HG02938 (cell line): ENCODE measurements at regions not wholly inside any gene's neighbourhood (a gene's known extent, or its start where the extent isn't known, plus 50 kb on each side); places are given as distances from the start of the nearest gene placed in this dataset.

ENCODE experiments used
- ATAC-seq: cut with Tn5 transposase; IDR thresholded peaks from one replicate; pipeline ENCODE4 v1.9.1; 2021; ENCODE audit warnings: mild to moderate bottlenecking, moderate library complexity; ENCODE audit not compliant: unreplicated experiment

DNA sequence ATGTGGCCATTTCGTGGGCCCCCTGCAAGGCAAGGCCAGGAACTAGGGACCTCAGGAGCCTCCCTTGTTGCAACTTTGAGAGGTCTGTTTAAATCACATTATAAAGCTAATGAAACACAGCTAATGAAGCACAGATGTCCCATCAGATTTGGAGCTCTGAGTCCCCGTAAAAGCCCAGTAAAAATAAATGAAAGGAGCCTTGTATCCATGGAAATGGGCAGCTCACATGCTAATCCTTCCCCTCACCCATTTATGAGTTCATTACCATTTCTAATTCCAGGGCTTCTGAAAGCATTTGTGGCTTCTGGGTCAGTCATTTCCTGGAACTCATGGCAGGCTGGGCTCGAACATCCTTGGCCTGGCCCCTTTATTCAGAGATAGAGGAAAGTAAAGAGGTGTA, 274.8 kb downstream of the SS18 start:
- ATAC-seq = no peak

DNA sequence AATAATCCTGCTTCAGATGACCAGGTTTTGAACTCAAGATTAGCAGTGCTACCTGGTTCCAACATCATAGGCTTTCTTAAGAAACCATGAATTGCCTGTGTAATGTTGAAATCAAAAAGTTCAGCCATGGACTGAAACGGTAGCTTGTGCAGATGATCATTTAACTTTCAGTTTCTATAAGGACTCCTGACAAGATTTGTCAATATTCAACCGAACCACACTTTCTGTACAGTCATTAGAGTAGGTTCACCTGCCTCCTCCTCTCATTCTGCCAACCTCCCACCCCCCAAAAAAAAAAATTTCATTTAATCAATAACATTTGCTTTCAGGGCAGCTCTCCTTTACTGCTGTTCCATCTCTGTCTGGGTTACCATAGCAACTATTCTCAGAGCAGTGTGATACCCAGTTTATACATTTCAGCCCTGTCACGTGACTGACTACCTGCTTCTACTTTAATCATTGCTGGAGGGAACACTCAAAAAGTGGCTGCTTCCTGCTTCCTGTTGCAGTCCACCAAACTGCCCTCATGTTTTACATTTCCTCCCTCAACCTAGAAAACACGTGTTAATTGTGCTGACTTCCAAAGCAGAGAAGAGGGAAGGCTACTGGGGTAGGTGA, 275.5 kb downstream of the SS18 start:
- peak; percentile 96 for ATAC-seq

DNA sequence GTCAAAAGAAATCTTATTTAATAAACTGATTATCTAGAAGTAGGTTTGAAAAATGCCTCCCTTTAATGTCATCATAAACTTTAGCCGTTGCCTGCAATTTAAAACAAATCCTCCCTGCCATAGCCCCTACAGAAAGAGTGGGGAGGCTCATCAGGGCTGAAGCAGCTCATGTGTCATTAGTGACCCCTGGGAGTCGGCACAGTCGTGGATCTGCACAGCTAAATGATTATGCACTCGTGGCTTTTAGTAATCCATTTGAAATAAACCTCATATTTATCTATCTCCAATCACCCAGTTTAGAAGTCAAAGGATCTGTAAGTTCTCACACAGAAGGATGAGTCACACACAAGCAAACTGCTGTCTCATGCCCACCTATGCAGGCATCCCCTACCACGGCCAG, 277.3 kb downstream of the SS18 start:
- ATAC-seq = no peak

DNA sequence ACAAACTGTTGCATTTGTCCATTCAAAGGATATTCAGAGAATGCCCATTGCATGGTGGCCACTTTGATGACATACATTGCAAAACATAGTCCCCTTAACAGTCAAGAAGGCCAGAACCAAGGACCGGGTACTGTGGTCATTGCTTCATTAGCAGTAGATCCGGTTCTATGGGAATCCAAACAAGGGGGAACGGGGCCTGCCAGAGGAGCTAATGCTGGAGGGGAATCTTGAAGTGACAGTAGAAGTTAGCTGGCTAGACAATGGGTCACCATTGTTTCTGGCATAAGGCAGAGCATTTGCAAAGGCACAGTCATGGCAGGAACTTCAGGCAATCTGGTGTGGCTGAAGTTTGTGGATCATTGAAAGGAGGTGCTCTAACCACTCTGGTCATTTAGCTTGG, 279.7 kb downstream of the SS18 start:
- ATAC-seq = no peak

DNA sequence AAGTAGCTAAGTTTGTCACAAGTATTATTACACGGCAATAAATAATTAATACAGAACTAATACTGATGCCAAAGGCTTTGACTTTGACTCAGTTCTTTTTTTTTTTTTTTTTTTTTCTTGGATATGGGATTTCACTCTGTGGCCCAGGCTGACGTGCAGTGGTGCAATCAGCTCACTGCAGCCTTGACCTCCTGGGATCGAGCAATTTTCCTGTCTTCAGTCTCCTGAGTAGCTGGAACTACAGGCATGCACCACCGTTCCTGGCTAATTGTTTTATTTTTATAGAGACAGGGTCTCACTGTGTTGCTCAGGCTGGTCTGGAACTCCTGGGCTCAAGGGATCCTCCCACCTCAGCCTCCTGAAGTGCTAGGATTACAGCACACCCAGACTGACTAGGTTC, 284.5 kb downstream of the SS18 start:
- no peak for ATAC-seq

DNA sequence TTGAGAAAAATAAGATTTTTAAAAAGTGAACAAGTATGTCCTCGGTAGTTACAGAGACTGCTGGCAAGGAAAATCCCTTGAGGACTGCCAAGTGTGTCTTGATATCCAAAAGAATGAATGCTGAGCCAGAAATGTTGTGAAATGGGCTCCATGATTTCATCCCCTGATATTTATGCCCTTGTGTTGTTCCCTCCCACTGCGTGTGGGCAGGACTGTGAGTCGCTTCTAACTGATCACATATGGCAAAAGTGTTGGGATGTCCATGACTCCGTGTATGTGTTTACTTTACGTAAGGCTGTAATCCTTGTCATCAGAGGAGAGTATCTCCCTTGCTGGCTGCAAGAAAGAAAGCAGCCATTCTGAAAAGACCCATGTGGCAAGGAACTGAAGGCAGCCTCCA, 285.1 kb downstream of the SS18 start:
- no peak for ATAC-seq

DNA sequence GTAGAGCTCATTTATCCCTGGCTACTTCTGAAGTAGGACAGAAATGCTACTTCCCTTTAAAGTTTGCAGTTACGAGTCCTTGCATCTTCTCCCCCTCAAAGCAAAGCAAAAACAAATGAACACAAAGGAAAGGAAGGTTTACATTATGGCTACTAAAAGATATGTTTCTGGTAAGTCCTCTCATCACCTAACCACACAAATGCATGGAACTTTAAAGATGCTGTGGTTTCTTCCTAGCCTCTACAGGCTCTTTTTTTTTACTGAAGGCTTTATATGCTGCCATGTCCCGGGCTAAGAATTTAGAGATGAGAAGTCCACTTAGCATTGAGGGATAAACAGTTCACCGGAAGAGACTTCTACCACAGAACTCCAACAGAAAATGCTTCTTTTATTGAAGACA, 291.2 kb downstream of the SS18 start:
- no peak for ATAC-seq

DNA sequence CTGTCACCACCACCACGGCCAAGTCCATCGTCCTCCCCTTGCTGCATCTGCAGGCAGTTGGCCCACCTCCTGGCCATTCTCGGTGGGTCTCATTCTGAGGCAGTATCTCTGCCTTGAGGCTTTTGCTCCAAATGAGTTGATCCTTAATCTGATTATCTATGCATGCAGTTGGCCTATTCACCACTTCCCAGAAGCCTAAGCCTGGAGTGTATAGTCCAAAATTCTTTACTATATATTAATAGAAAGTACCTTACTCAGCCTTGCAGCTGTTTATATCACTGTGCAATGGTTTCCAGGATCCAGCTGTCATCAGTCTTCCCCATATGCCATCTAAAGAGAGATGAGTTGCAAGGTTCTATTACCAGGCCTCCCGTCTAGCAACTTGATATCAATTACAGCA, 292.4 kb downstream of the SS18 start:
- ATAC-seq = no peak

DNA sequence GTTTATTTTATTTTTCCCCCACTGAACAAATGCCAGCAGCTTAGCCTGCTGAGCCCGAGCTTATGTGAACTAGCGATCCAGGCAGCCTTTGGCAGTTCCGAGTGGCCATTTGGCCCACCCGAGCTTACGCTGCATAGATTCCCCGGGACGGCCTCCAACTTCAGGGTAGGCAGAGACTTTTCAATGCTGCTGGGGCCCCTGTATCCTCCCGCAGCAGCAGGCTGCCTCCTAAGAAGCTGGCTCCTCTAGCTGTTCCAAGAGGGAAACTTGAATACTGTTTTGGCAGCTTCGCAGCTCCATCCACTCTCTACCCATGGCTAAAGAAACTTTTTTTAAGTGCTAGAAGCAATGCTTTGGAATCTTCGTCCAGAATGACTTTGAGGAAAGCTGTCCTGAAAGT, 295.2 kb downstream of the SS18 start:
- ATAC-seq = no peak

DNA sequence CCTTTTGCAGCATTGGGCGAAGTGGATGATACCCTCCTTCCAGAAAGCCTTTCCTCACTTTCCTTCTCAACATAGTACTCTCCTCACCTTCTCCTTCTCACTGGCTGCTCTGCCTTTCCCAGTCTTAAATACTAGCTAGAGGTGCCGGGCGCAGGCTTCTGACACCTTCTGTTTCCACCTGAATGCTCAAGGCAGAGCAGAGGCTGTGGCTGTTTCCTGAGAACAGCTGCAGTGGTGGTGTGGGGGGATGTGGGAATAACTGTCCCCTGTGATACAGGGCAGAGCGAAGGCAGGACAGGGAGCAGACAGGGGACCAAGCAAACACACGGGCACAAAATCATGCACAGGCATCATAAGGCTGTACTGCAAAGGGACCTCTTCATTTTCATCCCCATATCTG, 303.1 kb downstream of the SS18 start:
- ATAC-seq = no peak

DNA sequence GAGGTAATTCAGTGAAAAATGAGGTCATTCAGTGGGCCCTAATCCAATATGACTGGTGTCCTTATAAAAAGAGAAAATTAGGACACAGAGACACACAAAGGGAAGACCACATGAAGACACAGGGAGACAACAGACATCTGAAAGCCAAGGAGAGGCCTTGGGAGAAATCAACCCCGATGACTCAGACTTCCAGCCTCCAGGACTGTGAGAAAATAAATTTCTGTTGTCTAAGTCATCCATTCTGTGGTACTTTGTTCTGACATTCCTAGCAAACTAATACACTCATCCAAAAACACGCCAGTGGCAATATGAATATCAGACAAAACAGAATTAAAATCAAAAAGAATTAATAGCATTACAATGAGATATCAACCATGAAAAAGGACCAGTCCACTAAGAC, 303.7 kb downstream of the SS18 start:
- ATAC-seq = no peak

DNA sequence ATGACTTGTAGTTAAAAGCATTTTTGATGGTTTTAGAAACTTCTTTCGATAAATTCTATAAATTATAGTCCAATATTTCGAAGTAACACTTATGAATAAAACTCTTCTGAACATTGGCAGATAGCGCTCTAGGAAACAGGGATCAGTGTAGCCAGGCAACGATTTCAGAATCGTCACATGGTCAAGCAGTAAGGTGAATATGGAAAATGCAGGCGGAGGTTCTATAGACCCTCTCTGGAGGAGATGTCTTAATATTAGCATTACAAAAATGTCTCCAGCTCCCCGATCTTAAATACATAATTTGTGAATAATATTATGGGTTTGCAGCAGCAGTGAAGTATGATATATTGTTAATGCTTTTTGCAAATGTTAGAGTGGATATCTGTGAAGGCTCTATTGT, 310.3 kb downstream of the SS18 start:
- ATAC-seq = no peak

DNA sequence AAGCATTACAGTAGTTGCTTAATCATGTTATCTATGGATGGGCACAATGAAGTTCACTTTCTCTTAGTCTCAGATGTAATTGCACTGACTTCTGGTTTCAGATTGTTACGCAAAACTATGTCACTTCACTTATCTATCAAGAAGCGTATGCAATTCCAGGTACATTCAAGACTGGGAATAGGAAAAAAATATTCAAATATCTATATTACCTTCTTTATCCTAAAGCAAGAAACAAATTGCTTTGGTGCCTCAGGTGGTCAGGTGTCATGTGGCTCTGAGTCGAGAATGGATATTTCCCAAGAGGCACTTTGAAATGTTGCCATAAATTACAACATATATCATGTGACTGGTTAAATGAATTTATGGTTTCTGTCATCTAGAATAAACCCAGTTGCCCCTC, 318.6 kb downstream of the SS18 start:
- ATAC-seq = no peak

DNA sequence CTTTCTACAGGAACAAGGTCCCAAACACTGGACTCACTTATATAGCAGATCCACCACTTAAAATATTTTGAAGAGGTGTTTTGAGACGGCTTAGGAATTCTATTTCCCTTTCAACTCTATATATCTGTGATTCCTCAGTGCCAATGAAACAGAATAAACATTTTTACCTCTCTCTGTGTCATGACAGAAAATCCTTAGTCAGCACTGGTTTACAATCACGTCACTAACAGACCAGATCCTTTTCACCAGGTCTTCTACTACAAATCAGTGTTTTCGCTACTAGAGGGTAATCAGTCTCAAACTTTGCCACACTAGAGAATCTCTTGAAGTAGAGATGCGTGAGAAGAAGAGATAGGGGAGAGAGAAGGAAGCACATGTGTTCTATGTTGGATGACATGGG, 325.6 kb downstream of the SS18 start:
- no peak for ATAC-seq

DNA sequence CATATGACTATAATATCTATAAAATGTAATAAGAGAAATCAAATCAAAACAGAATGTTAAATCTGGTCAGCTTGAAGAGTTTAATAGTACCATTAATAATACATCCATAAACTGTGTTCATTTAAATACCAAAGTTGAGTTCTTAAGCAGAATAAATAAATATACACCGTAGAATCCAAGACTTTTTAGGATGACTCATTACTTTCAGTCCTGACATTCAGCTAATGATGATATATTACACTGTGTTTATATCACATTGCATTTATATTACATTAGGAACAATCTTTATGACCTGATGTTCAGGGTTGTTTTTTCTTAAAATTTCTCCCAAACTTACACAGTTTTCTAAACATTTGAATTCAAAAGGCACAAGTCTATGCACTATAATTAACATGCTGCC, 331.3 kb downstream of the SS18 start:
- no peak for ATAC-seq

DNA sequence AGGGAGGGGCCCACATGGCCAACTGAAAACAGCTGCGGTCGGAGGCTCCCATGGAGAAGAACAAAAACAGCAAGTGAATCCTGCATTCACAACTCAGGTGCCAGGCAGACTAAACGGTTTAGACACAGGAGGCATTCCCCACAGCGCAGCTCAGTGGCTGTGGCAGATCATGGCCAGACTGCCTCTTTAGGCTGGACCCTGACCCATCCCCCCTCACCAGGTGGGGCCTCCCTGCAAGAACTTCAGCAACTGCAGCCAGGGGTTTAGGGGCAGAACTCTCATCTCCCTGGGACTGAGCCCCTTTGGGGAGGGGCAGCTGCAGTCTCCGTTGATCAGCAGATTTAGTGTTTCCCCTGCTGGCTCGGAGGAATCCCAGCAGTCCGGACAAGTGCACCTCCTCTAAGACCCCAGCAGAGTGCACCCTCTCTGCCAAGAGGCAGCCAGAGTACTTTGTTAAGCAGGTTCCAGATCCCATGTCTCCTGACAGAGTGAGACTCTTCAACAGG, 346.7 kb downstream of the SS18 start:
- no peak for ATAC-seq

DNA sequence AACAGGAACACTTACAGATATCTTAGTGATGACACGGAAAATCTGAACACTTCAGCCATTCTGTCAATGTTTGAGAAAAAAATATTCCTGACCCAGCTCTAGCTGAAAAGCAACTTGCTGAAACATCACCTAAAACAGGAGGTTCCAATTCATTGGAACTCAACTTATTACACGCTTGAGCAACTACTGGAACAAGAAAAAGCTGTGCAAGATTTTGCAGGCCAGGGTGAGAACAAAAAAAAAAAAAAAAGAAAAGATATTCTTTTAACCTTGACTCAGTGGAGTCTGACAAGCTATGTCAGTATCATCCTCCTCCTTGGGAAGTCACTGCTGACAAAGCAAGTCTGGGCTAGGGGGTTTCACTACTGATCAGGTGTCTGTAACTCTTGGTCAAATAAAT, 351.0 kb downstream of the SS18 start:
- ATAC-seq = no peak

DNA sequence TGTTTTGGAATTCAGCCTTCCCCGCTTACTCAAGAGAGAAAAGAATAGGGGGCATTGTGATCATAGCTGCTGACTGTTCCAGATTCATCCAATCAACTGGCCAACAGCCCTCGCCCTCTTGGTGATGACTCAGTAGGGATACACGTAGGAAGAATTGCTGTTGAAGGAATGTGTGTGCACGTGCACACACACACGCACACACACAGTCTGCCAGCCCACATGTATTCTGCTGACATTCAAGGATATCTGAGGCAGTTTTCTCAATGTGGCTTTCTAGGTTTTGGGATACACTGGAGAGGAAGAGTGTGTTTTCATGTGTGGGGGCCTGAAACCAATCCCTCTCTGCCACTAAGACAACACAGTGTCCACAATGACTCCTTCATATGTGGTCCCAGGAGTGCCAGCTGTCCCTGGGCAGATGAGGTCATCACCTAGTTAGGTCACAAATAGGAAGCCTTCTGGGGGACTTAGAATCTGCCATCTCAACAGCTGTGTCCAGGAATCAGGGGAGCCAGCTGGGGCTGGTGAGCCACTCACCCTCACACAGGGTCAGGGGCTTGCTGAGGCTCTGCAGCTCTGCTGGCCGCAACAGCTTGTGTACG, 352.6 kb downstream of the SS18 start:
- ATAC-seq = no peak

DNA sequence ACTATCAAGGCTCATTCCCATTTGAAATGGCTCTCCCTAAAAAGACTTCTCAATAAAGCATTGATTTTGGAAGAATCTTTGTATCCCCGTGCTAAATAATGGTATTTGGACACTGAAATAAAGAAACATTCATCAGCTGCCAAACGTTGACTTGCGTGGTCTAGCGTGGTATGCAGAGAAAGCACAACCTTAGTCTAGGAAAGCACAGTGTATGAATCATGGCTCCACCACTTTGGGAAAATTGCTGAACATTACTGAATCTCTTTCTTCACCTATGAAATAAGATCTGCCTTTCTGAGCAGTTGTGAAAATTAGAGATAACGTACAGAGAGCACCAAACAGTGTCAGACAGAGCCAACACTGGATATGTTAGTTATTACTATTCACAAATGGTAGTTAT, 353.9 kb downstream of the SS18 start:
- no peak for ATAC-seq

DNA sequence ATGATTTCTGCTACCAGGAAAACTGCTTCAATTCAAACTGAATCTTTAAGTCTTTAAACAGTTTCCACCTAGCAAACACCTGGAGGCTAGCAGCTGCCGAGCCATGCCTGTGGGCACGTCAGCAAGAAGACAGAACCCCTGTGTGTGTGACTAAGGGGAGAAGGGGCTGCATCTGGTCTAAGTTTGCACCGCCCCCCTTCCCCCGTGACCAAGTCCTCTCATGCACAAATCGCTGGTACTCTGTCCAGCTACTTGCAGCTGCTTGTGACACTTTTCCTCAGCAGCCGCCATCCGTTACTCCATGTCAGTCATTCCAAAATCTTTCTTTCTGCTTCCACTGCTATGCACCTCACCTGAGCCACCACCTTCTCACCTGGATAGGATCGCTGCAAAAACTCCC, 355.0 kb downstream of the SS18 start:
- ATAC-seq = no peak

DNA sequence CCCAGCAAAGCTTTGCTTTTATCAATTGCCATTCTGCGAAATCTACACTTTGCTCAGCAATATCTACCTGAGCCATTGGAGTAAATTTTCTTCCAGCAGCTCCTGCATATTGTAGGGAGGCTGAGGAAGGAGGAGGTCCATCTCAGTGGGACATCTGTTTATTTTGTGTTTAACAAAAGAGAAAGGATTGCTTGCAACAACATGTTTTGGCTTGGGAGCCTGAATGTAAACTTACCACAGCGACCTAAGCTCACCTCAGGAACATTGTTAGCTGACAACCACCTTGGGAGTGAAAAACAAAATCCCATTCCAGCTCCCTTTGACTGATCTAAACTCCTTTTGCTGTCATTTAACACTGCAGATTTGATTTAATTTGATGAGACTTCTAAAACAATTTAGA, 356.1 kb downstream of the SS18 start:
- no peak for ATAC-seq

DNA sequence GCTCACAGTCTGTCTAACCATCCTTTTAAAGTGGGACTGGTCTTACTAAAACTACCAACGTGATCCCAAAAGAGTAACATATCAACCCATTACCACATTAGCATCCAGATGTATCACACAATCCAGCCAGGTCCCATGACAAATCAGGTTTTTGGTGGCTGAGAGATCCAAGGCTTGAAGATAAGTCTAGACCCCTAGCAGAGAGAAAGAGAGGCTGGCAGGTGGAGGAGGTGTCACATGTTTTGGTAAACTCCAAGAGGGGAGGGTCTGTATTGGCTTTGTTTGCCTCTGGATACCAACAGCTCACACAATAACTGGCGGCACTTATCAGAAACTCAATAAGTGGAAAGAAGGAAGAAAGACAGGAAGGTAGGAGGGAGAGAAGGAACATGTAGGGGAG, 357.6 kb downstream of the SS18 start:
- ATAC-seq = no peak

DNA sequence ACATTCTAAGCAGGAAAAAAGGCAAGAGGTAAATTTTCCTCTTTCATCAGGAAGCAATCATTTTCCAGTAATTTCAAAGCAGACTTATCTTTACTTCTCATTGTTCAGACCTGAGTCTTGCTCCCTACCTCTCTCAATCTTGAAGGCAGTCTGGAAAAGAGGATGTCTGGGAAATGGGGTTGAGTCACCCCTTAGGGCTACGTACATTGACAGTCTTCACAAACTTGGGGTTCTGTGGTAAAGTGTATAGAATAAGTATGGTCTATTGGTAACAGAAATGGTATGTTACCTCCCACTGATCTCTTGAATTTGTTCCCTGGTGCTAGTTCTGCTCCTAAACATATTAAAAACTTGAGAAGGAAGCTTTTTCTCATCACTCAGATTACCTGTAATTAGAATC, 361.3 kb downstream of the SS18 start:
- ATAC-seq = no peak
